HL-60 (cell line): ENCODE measurements at regions not wholly inside any gene's neighbourhood (a gene's known extent, or its start where the extent isn't known, plus 50 kb on each side); places are given as distances from the start of the nearest gene placed in this dataset.

Experiments used
- CTCF ChIP-seq: IDR thresholded peaks from one replicate; pipeline ENCODE4 v1.5.1; 2011; ENCODE audit warnings: low read length, control low read depth, inconsistent platforms; ENCODE audit not compliant: insufficient read depth
- GABPA ChIP-seq: IDR thresholded peaks from 2 replicates; pipeline ENCODE4 v1.6.1; 2012; ENCODE audit warnings: low read depth
- POLR2AphosphoS5 ChIP-seq: IDR thresholded peaks from 2 replicates; pipeline ENCODE4 v1.6.1; 2012; ENCODE audit warnings: low read depth
- REST ChIP-seq: IDR thresholded peaks from 2 replicates; pipeline ENCODE4 v1.6.1; 2012; ENCODE audit warnings: low read depth; ENCODE audit not compliant: insufficient replicate concordance
- SPI1 ChIP-seq: IDR thresholded peaks from 2 replicates; pipeline ENCODE4 v1.6.1; 2012; ENCODE audit warnings: low read depth, mild to moderate bottlenecking, borderline replicate concordance

DNA sequence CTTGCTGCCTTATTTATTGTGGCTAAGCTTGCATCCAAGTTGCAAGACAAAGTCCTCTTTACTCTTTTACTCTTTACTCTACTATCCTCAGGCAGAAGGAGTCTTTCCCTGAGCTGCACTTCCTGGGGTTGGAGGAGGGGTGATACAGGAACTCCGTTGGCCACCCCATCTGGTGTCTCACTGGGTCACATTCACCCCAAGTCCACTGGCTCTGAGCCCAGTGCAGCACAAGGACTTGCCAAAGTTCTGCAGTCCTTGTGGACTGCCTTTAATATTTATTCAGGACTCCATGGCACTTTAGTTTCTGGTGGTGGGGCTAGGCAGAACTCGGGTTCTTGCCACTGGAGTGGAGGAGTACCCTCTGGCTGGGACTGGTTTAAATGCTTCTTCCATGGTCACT lies 165.4 kb upstream of the KCNH8 start:
- TF ChIP-seq REST: no peak
- TF ChIP-seq POLR2AphosphoS5: no peak
- no peak for TF ChIP-seq CTCF
- TF ChIP-seq SPI1: no peak
- no peak for TF ChIP-seq GABPA
